ENCODE measurements at regions not wholly inside any gene's neighbourhood (a gene's known extent, or its start where the extent isn't known, plus 50 kb on each side); places are given as distances from the start of the nearest gene placed in this dataset.
A peak's percentile ranks its signal among the peaks of the same experiment; 100 is the strongest.

- intact Hi-C loops (cut with micrococcal nuclease), result no loop called here
- TF ChIP-seq CTCF (IDR thresholded peaks at IDR 0.05), result no peak
- peaks cover 4 to 12% (median 9%) of the 10 kb centered on the region in 3 donors for H3K27me3 Mint-ChIP-seq (ENCODE audit: low read depth in 3 of 3)
These were observed 73.8 kb downstream of the NEURL3 start for GRCh38 chr2:96431319-96431718.

GRCh38 chr2:96430394-96430988 is 74.7 kb downstream of the NEURL3 start:
- DNase-seq, result no peak
- no peaks in the 10 kb centered on the region for H4K20me1 ChIP-seq (ENCODE audit: insufficient read depth, low read length)
- peaks cover 5 to 12% (median 11%) of the 10 kb centered on the region in 3 donors for H3K27me3 Mint-ChIP-seq (ENCODE audit: low read depth in 3 of 3)
- H3K36me3 ChIP-seq (replicated peaks in 1 of 2; ENCODE audit: control insufficient read depth in 1 of 2, insufficient read depth in 2 of 2, low read length in 2 of 2), result no peaks in the 10 kb centered on the region
- H3K4me1 Mint-ChIP-seq, result peaks cover 2% of the 10 kb centered on the region
- 87% methylated on average over 3 of the region's 4 CpGs for WGBS (ENCODE audit: insufficient coverage)
- intact Hi-C loops (cut with micrococcal nuclease), result no loop called here
- no peaks in the 10 kb centered on the region for H3K27me3 ChIP-seq (ENCODE audit: control insufficient read depth in 2 of 2, insufficient read depth in 2 of 2, low read length in 2 of 2)
- no peaks in the 10 kb centered on the region for H3K79me2 ChIP-seq (ENCODE audit: insufficient read depth, low read length)
- H3K9ac ChIP-seq (ENCODE audit: insufficient read depth, low read length, poor library complexity, severe bottlenecking), result no peak overlapping the region
- TF ChIP-seq CTCF (IDR thresholded peaks at IDR 0.05), result no peak
- no peak overlapping the region for H3K4me3 Mint-ChIP-seq
- no peaks in the 10 kb centered on the region for H3K4me1 ChIP-seq (ENCODE audit: control insufficient read depth in 1 of 2, insufficient read depth in 2 of 2, low read length in 2 of 2)
- no peak overlapping the region for H3K27ac Mint-ChIP-seq
- H3K27ac ChIP-seq (ENCODE audit: low read depth in 1 of 2, low read length in 2 of 2), result no peak overlapping the region
- no peaks in the 10 kb centered on the region for H3K36me3 Mint-ChIP-seq
- H3K9me3 ChIP-seq (replicated peaks in 1 of 2; ENCODE audit: control insufficient read depth in 1 of 2, insufficient read depth in 1 of 2, low read length in 2 of 2), result peaks cover 19 to 33% of the 10 kb centered on the region in 2 donors
- no peak overlapping the region for H3K4me2 ChIP-seq (replicated peaks; ENCODE audit: extremely low read depth, low read length, poor library complexity, severe bottlenecking)
- H3K9me3 Mint-ChIP-seq, result peaks cover 7 to 54% (median 35%) of the 10 kb centered on the region in 7 donors
- no peak overlapping the region for H2AFZ ChIP-seq (ENCODE audit: insufficient read depth, low read depth, low read length, poor library complexity, severe bottlenecking)
- no peak overlapping the region for H3K4me3 ChIP-seq (replicated peaks in 1 of 3; ENCODE audit: low read depth in 2 of 3, low read length in 3 of 3)

More at GRCh38 chr2:96431319-96431718, 73.8 kb downstream of the NEURL3 start:
- Mint-ChIP-seq H3K36me3 (no peaks in the 10 kb centered on the region), H3K9me3 (peaks cover 3 to 53% (median 34%) of the 10 kb centered on the region in 7 donors), H3K27ac (peak overlapping the region in 1 of 7 donors; percentile 46), H3K4me3 (no peak overlapping the region), H3K4me1 (peaks cover 2% of the 10 kb centered on the region)
- no peak overlapping the region for H3K4me2 ChIP-seq (replicated peaks; ENCODE audit: extremely low read depth, low read length, poor library complexity, severe bottlenecking)
- no peak overlapping the region for H3K27ac ChIP-seq (ENCODE audit: low read depth in 1 of 2, low read length in 2 of 2)
- H3K9ac ChIP-seq (ENCODE audit: insufficient read depth, low read length, poor library complexity, severe bottlenecking), result no peak overlapping the region
- WGBS (ENCODE audit: insufficient coverage), result 93% methylated on average over 5 of the region's 6 CpGs
- no peaks in the 10 kb centered on the region for H3K4me1 ChIP-seq (ENCODE audit: control insufficient read depth in 1 of 2, insufficient read depth in 2 of 2, low read length in 2 of 2)
- H3K9me3 ChIP-seq (replicated peaks in 1 of 2; ENCODE audit: control insufficient read depth in 1 of 2, insufficient read depth in 1 of 2, low read length in 2 of 2), result peaks cover 18 to 31% of the 10 kb centered on the region in 2 donors
- H4K20me1 ChIP-seq (ENCODE audit: insufficient read depth, low read length), result no peaks in the 10 kb centered on the region
- H3K27me3 ChIP-seq (ENCODE audit: control insufficient read depth in 2 of 2, insufficient read depth in 2 of 2, low read length in 2 of 2), result no peaks in the 10 kb centered on the region
- no peak overlapping the region for H2AFZ ChIP-seq (ENCODE audit: insufficient read depth, low read depth, low read length, poor library complexity, severe bottlenecking)
- DNase-seq, result no peak
- H3K36me3 ChIP-seq (replicated peaks in 1 of 2; ENCODE audit: control insufficient read depth in 1 of 2, insufficient read depth in 2 of 2, low read length in 2 of 2), result no peaks in the 10 kb centered on the region
- no peak overlapping the region for H3K4me3 ChIP-seq (replicated peaks in 1 of 3; ENCODE audit: low read depth in 2 of 3, low read length in 3 of 3)
- H3K79me2 ChIP-seq (ENCODE audit: insufficient read depth, low read length), result no peaks in the 10 kb centered on the region
